Astrocyte (in vitro differentiated cells and primary cell): ENCODE measurements at regions not wholly inside any gene's neighbourhood (a gene's known extent, or its start where the extent isn't known, plus 50 kb on each side); places are given as distances from the start of the nearest gene placed in this dataset.

ENCODE experiments used
- DNase-seq: peaks from one replicate; pipeline ENCODE4 v3.0.0-alpha.2; 2010; ENCODE audit warnings: low read depth
- FAIRE-seq: peaks from 2 replicates; lab custom pipeline; 2011; peaks lifted over from hg19 to GRCh38; lab: Jason Lieb, UNC
- H2AFZ ChIP-seq: 2 replicates; pipeline ENCODE4 v1.6.0; 2012; ENCODE audit warnings: low read depth, low read length, inconsistent platforms
- H3K27ac ChIP-seq: 2 replicates; pipeline ENCODE4 v1.5.1; 2011; ENCODE audit warnings: low read depth, low read length, inconsistent platforms
- H3K27me3 ChIP-seq: 2 replicates; pipeline ENCODE4 v1.6.0; 2011; ENCODE audit warnings: low read length, inconsistent platforms; ENCODE audit not compliant: insufficient read depth
- H3K36me3 ChIP-seq: 2 replicates; pipeline ENCODE4 v1.5.1; 2011; ENCODE audit warnings: low read length, inconsistent platforms; ENCODE audit not compliant: insufficient read depth
- H3K4me1 ChIP-seq: 2 replicates; pipeline ENCODE4 v1.5.1; 2011; ENCODE audit warnings: low read length, inconsistent platforms; ENCODE audit not compliant: insufficient read depth
- H3K4me2 ChIP-seq: 2 replicates; pipeline ENCODE4 v1.6.0; 2012; ENCODE audit warnings: low read length, inconsistent platforms
- H3K4me3 ChIP-seq: 2 replicates; pipeline ENCODE4 v1.5.1; 2011; ENCODE audit warnings: low read depth, mild to moderate bottlenecking, low read length, inconsistent platforms; ENCODE audit not compliant: insufficient read depth
- H3K79me2 ChIP-seq: 2 replicates; pipeline ENCODE4 v1.6.0; 2012; ENCODE audit warnings: mild to moderate bottlenecking, low read length, inconsistent platforms; ENCODE audit not compliant: insufficient read depth
- H3K9ac ChIP-seq: 2 replicates; pipeline ENCODE4 v1.6.0; 2012; ENCODE audit warnings: mild to moderate bottlenecking, low read length, inconsistent platforms
- H3K9me3 ChIP-seq: 2 replicates; pipeline ENCODE4 v1.5.1; 2012; ENCODE audit warnings: low read depth, mild to moderate bottlenecking, low read length, inconsistent platforms; ENCODE audit not compliant: insufficient read depth
- H4K20me1 ChIP-seq: 2 replicates; pipeline ENCODE4 v1.6.0; 2012; ENCODE audit warnings: low read length, inconsistent platforms; ENCODE audit not compliant: insufficient read depth
- H3K27ac Mint-ChIP-seq: one replicate; pipeline ENCODE4 v1.8.0; 2021; ENCODE audit warnings: mild to moderate bottlenecking, mixed read lengths; ENCODE audit not compliant: unreplicated experiment
- H3K27me3 Mint-ChIP-seq: one replicate; pipeline ENCODE4 v1.8.0; 2021; ENCODE audit warnings: low read depth, mixed read lengths; ENCODE audit not compliant: unreplicated experiment
- H3K36me3 Mint-ChIP-seq: one replicate; pipeline ENCODE4 v1.8.0; 2021; ENCODE audit warnings: low read depth, mixed read lengths; ENCODE audit not compliant: unreplicated experiment
- H3K4me1 Mint-ChIP-seq: one replicate; pipeline ENCODE4 v1.8.0; 2021; ENCODE audit warnings: low read depth, mixed read lengths; ENCODE audit not compliant: unreplicated experiment
- H3K4me3 Mint-ChIP-seq: one replicate; pipeline ENCODE4 v1.8.0; 2021; ENCODE audit warnings: mild to moderate bottlenecking, moderate library complexity, mixed read lengths; ENCODE audit not compliant: unreplicated experiment
- H3K9me3 Mint-ChIP-seq: one replicate; pipeline ENCODE4 v1.8.0; 2021; ENCODE audit warnings: mild to moderate bottlenecking, mixed read lengths; ENCODE audit not compliant: unreplicated experiment
- EZH2 ChIP-seq: IDR thresholded peaks from 2 replicates; pipeline ENCODE4 v1.6.1; 2012; ENCODE audit warnings: mild to moderate bottlenecking, low read length, inconsistent platforms; ENCODE audit not compliant: insufficient read depth
- TF ChIP-seq, protein P1 (sequence below): IDR thresholded peaks from 2 replicates; pipeline ENCODE4 v1.5.1; 2011; ENCODE audit warnings: low read depth, mild to moderate bottlenecking, inconsistent platforms, low read length, moderate library complexity; ENCODE audit not compliant: insufficient read depth

DNA sequence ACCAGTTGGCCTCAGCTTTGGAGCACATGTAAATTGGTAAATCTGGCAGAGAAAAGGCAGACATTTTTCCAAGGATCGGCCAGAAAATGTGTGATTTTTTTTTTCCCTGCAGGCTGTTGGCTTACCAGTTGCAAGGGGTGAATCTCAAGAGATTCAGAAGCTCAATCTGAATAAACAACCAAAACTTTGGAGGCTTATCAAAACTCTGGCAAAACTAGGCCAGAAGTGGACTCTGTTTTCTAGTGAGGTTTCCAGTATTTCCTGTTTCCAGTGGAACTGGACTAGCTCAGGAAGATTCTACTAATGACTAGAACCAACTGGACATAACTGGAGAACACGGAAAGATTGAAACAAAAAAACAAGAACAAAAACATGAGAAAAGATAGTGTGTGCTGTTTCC is 191.3 kb downstream of the SMIM20 start:
- FAIRE-seq (no peak), DNase-seq (no peak)
- H3K9me3 ChIP-seq, result no peaks in the 10 kb centered on the region
- H3K27me3 Mint-ChIP-seq, result peaks cover 2% of the 10 kb centered on the region
- TF ChIP-seq, protein P1, sequence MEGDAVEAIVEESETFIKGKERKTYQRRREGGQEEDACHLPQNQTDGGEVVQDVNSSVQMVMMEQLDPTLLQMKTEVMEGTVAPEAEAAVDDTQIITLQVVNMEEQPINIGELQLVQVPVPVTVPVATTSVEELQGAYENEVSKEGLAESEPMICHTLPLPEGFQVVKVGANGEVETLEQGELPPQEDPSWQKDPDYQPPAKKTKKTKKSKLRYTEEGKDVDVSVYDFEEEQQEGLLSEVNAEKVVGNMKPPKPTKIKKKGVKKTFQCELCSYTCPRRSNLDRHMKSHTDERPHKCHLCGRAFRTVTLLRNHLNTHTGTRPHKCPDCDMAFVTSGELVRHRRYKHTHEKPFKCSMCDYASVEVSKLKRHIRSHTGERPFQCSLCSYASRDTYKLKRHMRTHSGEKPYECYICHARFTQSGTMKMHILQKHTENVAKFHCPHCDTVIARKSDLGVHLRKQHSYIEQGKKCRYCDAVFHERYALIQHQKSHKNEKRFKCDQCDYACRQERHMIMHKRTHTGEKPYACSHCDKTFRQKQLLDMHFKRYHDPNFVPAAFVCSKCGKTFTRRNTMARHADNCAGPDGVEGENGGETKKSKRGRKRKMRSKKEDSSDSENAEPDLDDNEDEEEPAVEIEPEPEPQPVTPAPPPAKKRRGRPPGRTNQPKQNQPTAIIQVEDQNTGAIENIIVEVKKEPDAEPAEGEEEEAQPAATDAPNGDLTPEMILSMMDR, result no peak
- TF ChIP-seq EZH2, result no peak
- H3K36me3 ChIP-seq, result no peaks in the 10 kb centered on the region
- H3K4me1 Mint-ChIP-seq, result peaks cover 11% of the 10 kb centered on the region
- no peaks in the 10 kb centered on the region for H3K4me1 ChIP-seq
- H3K9me3 Mint-ChIP-seq, result peaks cover 8% of the 10 kb centered on the region
- H3K4me2 ChIP-seq, result no peak overlapping the region
- H3K9ac ChIP-seq, result no peak overlapping the region
- H3K36me3 Mint-ChIP-seq, result no peaks in the 10 kb centered on the region
- H3K4me3 Mint-ChIP-seq, result no peak overlapping the region
- no peak overlapping the region for H2AFZ ChIP-seq
- no peak overlapping the region for H3K27ac ChIP-seq
- H4K20me1 ChIP-seq, result no peaks in the 10 kb centered on the region
- no peaks in the 10 kb centered on the region for H3K79me2 ChIP-seq
- no peak overlapping the region for H3K4me3 ChIP-seq
- peak overlapping the region; percentile 13 for H3K27ac Mint-ChIP-seq
- H3K27me3 ChIP-seq, result no peaks in the 10 kb centered on the region

DNA sequence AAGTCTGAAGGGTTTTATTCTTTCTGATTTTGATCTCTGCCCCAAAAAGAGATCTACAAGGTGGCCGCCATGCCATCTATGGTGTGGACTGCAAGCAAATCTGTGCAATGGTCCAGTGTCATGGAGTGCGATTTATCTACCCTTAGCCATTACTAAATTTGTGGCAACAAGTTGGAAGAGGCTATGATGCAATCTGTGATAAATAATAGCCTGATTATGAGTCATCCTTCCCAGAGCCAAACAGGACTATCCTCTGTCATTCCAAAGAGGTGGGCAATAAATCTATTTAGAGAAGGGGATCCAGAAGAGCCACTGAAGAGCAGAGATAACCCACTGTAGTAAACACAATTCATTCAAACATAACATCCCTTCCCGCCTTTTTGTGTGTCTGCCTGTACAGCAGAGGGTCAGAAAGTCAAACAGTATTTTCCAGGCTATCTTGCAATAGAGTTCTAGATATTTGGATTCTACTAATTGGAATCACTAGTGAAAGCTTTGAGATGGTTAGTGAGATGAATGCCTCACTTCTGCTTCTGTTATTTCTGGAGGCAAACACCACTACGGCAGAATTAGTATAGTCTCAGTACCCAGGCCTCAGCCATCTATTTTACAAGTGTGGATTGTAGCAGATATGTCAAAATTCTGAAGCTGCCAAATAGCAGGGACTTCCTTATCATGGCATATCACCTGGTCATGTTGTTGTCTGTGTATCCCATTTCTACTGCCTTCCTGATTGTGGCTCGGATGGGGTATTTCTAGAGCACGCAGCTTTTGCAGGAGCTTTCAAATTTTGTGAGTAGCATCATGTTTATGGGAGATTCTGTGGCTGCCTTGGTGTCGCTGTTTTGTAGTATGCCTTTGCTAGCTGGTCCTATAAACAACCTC is 192.0 kb downstream of the SMIM20 start:
- no peak overlapping the region for H3K4me2 ChIP-seq
- Mint-ChIP-seq H3K27me3 (peaks cover 2% of the 10 kb centered on the region), H3K4me1 (peaks cover 11% of the 10 kb centered on the region), H3K36me3 (no peaks in the 10 kb centered on the region), H3K27ac (peak overlapping the region; percentile 62), H3K4me3 (no peak overlapping the region), H3K9me3 (peaks cover 8% of the 10 kb centered on the region)
- H3K9me3 ChIP-seq, result no peaks in the 10 kb centered on the region
- peak; percentile 41 for FAIRE-seq
- no peak overlapping the region for H3K4me3 ChIP-seq
- no peaks in the 10 kb centered on the region for H3K27me3 ChIP-seq
- H3K79me2 ChIP-seq, result no peaks in the 10 kb centered on the region
- TF ChIP-seq EZH2, result no peak
- TF ChIP-seq, protein P1, result no peak
- no peaks in the 10 kb centered on the region for H3K36me3 ChIP-seq
- no peaks in the 10 kb centered on the region for H4K20me1 ChIP-seq
- peak; percentile 67 for DNase-seq
- no peak overlapping the region for H2AFZ ChIP-seq
- H3K9ac ChIP-seq, result no peak overlapping the region
- no peak overlapping the region for H3K27ac ChIP-seq
- no peaks in the 10 kb centered on the region for H3K4me1 ChIP-seq

DNA sequence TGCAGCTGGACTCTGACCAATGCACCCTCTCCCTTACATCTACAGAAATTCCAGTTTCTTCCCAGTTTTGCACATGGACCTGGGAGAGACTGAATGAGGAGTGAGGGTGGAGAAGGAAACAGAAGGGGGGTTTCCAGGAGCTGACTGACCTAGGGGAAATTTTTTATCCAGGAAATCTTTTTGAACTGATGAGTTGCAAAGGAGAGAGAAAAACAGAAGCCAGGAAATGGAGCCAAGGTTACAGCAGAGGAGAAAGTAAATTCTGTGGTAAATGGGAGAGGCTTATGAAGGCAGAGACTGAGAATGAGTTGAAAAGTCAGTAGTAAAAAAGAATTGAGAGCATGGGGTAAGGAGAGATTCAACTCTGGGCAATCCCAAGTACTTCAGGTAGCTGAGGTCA is 192.8 kb downstream of the SMIM20 start:
- Histone ChIP-seq H3K4me2 (no peak overlapping the region), H3K9ac (no peak overlapping the region), H3K79me2 (no peaks in the 10 kb centered on the region), H3K4me1 (no peaks in the 10 kb centered on the region), H3K9me3 (peaks cover 5% of the 10 kb centered on the region), H3K27ac (no peak overlapping the region), H3K27me3 (no peaks in the 10 kb centered on the region), H4K20me1 (no peaks in the 10 kb centered on the region), H3K36me3 (no peaks in the 10 kb centered on the region), H2AFZ (no peak overlapping the region), H3K4me3 (no peak overlapping the region)
- Mint-ChIP-seq H3K36me3 (no peaks in the 10 kb centered on the region), H3K27me3 (peaks cover 2% of the 10 kb centered on the region), H3K27ac (peak overlapping the region; percentile 62), H3K4me3 (no peak overlapping the region), H3K4me1 (peaks cover 11% of the 10 kb centered on the region), H3K9me3 (peaks cover 14% of the 10 kb centered on the region)
- DNase-seq (no peak), FAIRE-seq (no peak)
- TF ChIP-seq EZH2, result no peak
- TF ChIP-seq, protein P1, result no peak
